Endothelial cell of umbilical vein (primary cell): ENCODE measurements at regions not wholly inside any gene's neighbourhood (a gene's known extent, or its start where the extent isn't known, plus 50 kb on each side); places are given as distances from the start of the nearest gene placed in this dataset.

Source experiments
- BruUV-seq: library from RNA; stranded (reverse); fragments of 400-500 nt; replicated peaks from 2 replicates; lab custom pipeline; 2021; lab: Mats Ljungman, UMichigan
- CTCF ChIA-PET: fragments of 300-600, 350-600 bp; sonication (Branson Sonifier 250); formaldehyde crosslinking; loops from one replicate; lab custom pipeline; 2021; ENCODE audit warnings: antibody characterized with exemption, inconsistent platforms; lab: Charles Lee
- POLR2A ChIA-PET: fragments of 300-600, 350-600 bp; sonication (Branson Sonifier 250); formaldehyde crosslinking; loops from one replicate; lab custom pipeline; 2021; ENCODE audit warnings: antibody characterized with exemption, inconsistent platforms; lab: Charles Lee
- DNase-seq: peaks from one replicate; pipeline ENCODE4 v3.0.0-alpha.2; 2011; ENCODE audit warnings: low read depth, low spot score
- FAIRE-seq: peaks from 2 replicates; lab custom pipeline; 2011; peaks lifted over from hg19 to GRCh38; lab: Jason Lieb, UNC
- H2AFZ ChIP-seq: 2 replicates; pipeline ENCODE4 v1.6.0; 2012; ENCODE audit warnings: low read depth, low read length, control low read depth, inconsistent platforms
- H3K27ac ChIP-seq: 2 replicates; pipeline ENCODE4 v1.5.1; 2011; ENCODE audit warnings: low read depth, mild to moderate bottlenecking, control low read depth, low read length, moderate library complexity; ENCODE audit not compliant: insufficient read depth
- H3K27me3 ChIP-seq, 2 experiments: 2 replicates each; pipeline versions ENCODE4 v1.6.0 to v1.6.1; 2011; ENCODE audit warnings: low read length in 2 of 2, mixed read lengths in 1 of 2; ENCODE audit not compliant: control insufficient read depth in 2 of 2, insufficient read depth in 2 of 2
- H3K36me3 ChIP-seq, 2 experiments: 2 replicates in 1 of 2; 3 replicates in 1 of 2; pipeline ENCODE4 v1.5.1; 2011; ENCODE audit warnings: low read length in 2 of 2, mild to moderate bottlenecking in 1 of 2, moderate library complexity in 1 of 2; ENCODE audit not compliant: control insufficient read depth in 2 of 2, insufficient read depth in 2 of 2; ENCODE audit errors: extremely low read depth in 1 of 2
- H3K4me1 ChIP-seq: 3 replicates; pipeline ENCODE4 v1.5.1; 2011; ENCODE audit warnings: mild to moderate bottlenecking, low read length; ENCODE audit not compliant: control insufficient read depth, insufficient read depth; ENCODE audit errors: extremely low read depth
- H3K4me2 ChIP-seq: 2 replicates; pipeline ENCODE4 v1.6.1; 2011; ENCODE audit warnings: low read length, control low read depth, mixed read lengths; ENCODE audit not compliant: insufficient read depth
- H3K4me3 ChIP-seq, 3 experiments: fragments of 200-600 bp in 1 of 3; sonication (generic), shearing (Covaris generic) in 1 of 3; replicated peaks in 1 of 3; 2 replicates each; pipeline ENCODE4 v1.5.1; 2011 to 2016; ENCODE audit warnings: control low read depth in 3 of 3, low read length in 3 of 3, mild to moderate bottlenecking in 2 of 3, inconsistent platforms in 1 of 3, low read depth in 1 of 3, moderate library complexity in 1 of 3; ENCODE audit not compliant: insufficient read depth in 1 of 3
- H3K79me2 ChIP-seq: 2 replicates; pipeline ENCODE4 v1.6.0; 2012; ENCODE audit warnings: low read length, inconsistent platforms; ENCODE audit not compliant: control insufficient read depth, insufficient read depth
- H3K9ac ChIP-seq: replicated peaks from 2 replicates; pipeline ENCODE3; 2011; ENCODE audit warnings: low read length, control low read depth; ENCODE audit not compliant: insufficient read depth; ENCODE audit errors: extremely low read depth
- H3K9me1 ChIP-seq: replicated peaks from 3 replicates; pipeline ENCODE4 v1.6.0; 2011; ENCODE audit warnings: mild to moderate bottlenecking, low read length; ENCODE audit not compliant: control insufficient read depth, insufficient read depth; ENCODE audit errors: extremely low read depth
- H3K9me3 ChIP-seq: replicated peaks from 2 replicates; pipeline ENCODE4 v1.5.1; 2012; ENCODE audit warnings: low read length, inconsistent platforms; ENCODE audit not compliant: control insufficient read depth, insufficient read depth
- H4K20me1 ChIP-seq: replicated peaks from 2 replicates; pipeline ENCODE3; 2011; ENCODE audit warnings: mild to moderate bottlenecking, low read length; ENCODE audit not compliant: control insufficient read depth, insufficient read depth; ENCODE audit errors: extremely low read depth
- EZH2 ChIP-seq: IDR thresholded peaks from 2 replicates; pipeline ENCODE4 v1.6.1; 2012; ENCODE audit warnings: borderline replicate concordance, low read depth, mild to moderate bottlenecking, moderate library complexity, low read length, inconsistent platforms; ENCODE audit not compliant: severe bottlenecking
- FOS ChIP-seq: IDR thresholded peaks from 2 replicates; pipeline ENCODE4 v1.6.1; 2011; ENCODE audit warnings: mild to moderate bottlenecking, low read length, moderate library complexity, borderline replicate concordance; ENCODE audit not compliant: insufficient read depth
- GATA2 ChIP-seq: IDR thresholded peaks from 2 replicates; pipeline ENCODE4 v1.7.0; 2011; ENCODE audit warnings: low read depth, mild to moderate bottlenecking, moderate library complexity, mixed read lengths, low read length; ENCODE audit not compliant: insufficient read length, insufficient read depth
- JUN ChIP-seq: IDR thresholded peaks from 2 replicates; pipeline ENCODE4 v1.6.1; 2011; ENCODE audit warnings: borderline replicate concordance, low read depth; ENCODE audit not compliant: insufficient read length, insufficient read depth
- MAX ChIP-seq: IDR thresholded peaks from 2 replicates; pipeline ENCODE4 v1.6.1; 2011; ENCODE audit not compliant: insufficient read depth, insufficient read length
- MYC ChIP-seq: IDR thresholded peaks from one replicate; pipeline ENCODE4 v1.6.1; 2011; ENCODE audit warnings: mild to moderate bottlenecking, low read depth, low read length
- POLR2A ChIP-seq: IDR thresholded peaks from 2 replicates; pipeline ENCODE4 v1.6.1; 2012; ENCODE audit warnings: low read depth, mild to moderate bottlenecking, control low read depth, low read length
- POLR2AphosphoS5 ChIP-seq: IDR thresholded peaks from 2 replicates; pipeline ENCODE4 v1.6.1; 2012; ENCODE audit warnings: low read depth, mild to moderate bottlenecking, control low read depth, low read length, moderate library complexity; ENCODE audit not compliant: insufficient read depth
- dilution Hi-C: fragments of 300-500 bp; cut with MboI; formaldehyde crosslinking; loops from one replicate; pipeline ENCODE4 v1.15.0; 2019; ENCODE audit warnings: low sequenced_read_pairs; ENCODE audit not compliant: extremely low pct_ligation_motif_present
- intact Hi-C: fragments of 100-400 bp; cut with micrococcal nuclease; formaldehyde crosslinking; loops from one replicate; pipeline ENCODE4 v1.10.0; 2022
- TF ChIP-seq, protein P1 (sequence below), 2 donors: IDR thresholded peaks; 1 replicate in 1 of 2; 2 replicates in 1 of 2; pipeline ENCODE4 v1.5.1; 2011; ENCODE audit warnings: low read length in 2 of 2, mild to moderate bottlenecking in 2 of 2, moderate library complexity in 2 of 2, control low read depth in 1 of 2, inconsistent platforms in 1 of 2, low read depth in 1 of 2; ENCODE audit not compliant: insufficient read depth in 1 of 2; ENCODE audit errors: extremely low read depth in 1 of 2

- H3K9me1 ChIP-seq: no peaks in the 10 kb centered on the region
- no peaks in the 10 kb centered on the region for H4K20me1 ChIP-seq
- no peaks in the 10 kb centered on the region for H3K27me3 ChIP-seq
- dilution Hi-C loops (no loop called here), intact Hi-C loops (no loop called here)
- no peak overlapping the region for H3K27ac ChIP-seq
- no peak overlapping the region for H3K9ac ChIP-seq
- DNase-seq: no peak
- TF ChIP-seq FOS (no peak), GATA2 (no peak), POLR2A (no peak), MAX (no peak), POLR2AphosphoS5 (no peak), MYC (no peak), JUN (no peak), EZH2 (no peak)
- TF ChIP-seq, protein P1, sequence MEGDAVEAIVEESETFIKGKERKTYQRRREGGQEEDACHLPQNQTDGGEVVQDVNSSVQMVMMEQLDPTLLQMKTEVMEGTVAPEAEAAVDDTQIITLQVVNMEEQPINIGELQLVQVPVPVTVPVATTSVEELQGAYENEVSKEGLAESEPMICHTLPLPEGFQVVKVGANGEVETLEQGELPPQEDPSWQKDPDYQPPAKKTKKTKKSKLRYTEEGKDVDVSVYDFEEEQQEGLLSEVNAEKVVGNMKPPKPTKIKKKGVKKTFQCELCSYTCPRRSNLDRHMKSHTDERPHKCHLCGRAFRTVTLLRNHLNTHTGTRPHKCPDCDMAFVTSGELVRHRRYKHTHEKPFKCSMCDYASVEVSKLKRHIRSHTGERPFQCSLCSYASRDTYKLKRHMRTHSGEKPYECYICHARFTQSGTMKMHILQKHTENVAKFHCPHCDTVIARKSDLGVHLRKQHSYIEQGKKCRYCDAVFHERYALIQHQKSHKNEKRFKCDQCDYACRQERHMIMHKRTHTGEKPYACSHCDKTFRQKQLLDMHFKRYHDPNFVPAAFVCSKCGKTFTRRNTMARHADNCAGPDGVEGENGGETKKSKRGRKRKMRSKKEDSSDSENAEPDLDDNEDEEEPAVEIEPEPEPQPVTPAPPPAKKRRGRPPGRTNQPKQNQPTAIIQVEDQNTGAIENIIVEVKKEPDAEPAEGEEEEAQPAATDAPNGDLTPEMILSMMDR (IDR thresholded peaks at IDR 0.05; ENCODE audit: extremely low read depth in 1 of 2, insufficient read depth in 1 of 2, low read depth in 1 of 2, low read length in 2 of 2): no peak
- no peaks in the 10 kb centered on the region for H3K4me1 ChIP-seq
- H2AFZ ChIP-seq: no peak overlapping the region
- H3K9me3 ChIP-seq: no peaks in the 10 kb centered on the region
- H3K36me3 ChIP-seq: no peaks in the 10 kb centered on the region
- no peaks in the 10 kb centered on the region for H3K79me2 ChIP-seq
- no TSS peak for BruUV-seq
- H3K4me3 ChIP-seq: no peak overlapping the region
- CTCF ChIA-PET: no interaction called here
- H3K4me2 ChIP-seq: no peak overlapping the region
- POLR2A ChIA-PET: no interaction called here
- FAIRE-seq: no peak
Observed at GRCh38 chr7:9962742-9963141, 1010.9 kb upstream of the PHF14 start.
